Kasumi-1 (cell line): ENCODE measurements at regions not wholly inside any gene's neighbourhood (a gene's known extent, or its start where the extent isn't known, plus 50 kb on each side); places are given as distances from the start of the nearest gene placed in this dataset.

ENCODE experiments used
- DNase-seq, 2 experiments: peaks; one replicate each; lab custom pipeline; 2025; lab: John Stamatoyannopoulos, UW

DNA sequence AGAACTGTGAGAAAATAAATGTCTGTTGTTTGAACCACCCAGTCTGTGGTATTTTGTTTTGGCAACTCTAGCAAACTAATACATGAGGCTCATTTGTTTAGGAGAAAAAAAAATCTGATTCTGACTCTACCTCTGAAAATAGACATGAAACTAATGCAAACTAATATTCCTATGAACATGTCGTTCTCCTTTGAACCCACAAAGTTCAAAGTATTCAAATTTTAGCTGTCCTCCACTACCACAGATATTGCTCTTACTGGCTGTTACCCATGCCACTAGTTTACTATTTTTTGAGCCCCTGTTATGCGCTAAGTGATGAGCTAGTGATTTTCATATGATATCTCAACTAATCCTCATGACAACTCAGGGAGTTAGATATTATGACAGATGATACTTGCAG lies 58.8 kb upstream of the ZNF804B start:
- DNase-seq = no peak

DNA sequence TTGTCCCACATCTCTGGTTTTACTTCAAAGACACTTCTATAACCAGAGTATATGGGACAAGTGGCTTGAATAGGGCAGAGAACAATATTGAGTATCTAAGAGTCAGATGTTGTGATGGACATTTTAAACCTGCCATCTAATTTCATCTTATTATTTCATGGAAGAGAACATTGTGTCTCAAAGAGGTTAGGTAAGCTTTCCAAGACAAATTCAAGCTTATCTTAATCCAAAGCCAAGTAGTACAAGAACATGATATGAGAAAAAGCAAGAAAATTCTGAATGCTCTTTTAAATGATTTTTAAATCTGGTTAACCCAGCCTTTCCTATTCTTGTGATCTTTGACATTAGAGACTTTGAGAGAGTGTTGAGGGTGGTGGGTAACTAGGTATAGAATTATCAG lies 65.3 kb upstream of the ZNF804B start:
- no peak for DNase-seq

DNA sequence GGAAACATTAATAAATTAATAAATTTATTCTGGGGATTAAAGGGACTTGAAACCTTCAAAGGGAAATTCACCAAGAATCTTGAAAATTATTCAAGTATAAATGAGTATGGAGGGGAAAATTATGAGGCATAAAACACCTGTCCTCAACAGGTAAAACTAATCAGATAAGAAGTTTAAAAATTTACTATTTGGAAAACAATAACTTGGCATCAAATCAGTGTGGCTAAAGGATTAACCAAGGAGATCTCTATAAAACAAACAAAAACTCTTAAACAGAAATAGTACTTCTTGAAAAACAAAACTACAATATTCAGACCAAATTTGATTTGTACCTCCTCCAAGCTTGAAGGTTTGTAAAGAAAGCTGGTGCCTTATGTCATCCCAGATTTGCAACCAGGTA lies 66.4 kb upstream of the ZNF804B start:
- DNase-seq = no peak

DNA sequence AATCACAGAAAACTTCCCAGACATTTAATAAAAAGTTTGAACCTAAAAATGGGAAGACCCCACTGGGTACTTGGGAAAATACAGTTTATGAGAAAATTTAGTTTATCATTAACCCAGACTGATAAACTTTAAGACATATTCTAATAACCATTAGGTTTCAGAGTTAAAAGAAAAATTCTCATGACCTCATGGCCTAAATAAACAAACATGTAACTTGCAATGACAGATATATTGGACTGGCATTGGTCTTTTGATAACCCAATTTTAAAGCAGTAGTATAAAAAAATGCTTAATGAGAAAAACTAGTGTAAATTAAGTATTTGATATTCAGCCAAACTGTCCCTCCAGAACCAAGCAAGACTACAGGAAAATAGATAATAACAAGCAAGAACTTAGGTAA lies 67.0 kb upstream of the ZNF804B start:
- no peak for DNase-seq

DNA sequence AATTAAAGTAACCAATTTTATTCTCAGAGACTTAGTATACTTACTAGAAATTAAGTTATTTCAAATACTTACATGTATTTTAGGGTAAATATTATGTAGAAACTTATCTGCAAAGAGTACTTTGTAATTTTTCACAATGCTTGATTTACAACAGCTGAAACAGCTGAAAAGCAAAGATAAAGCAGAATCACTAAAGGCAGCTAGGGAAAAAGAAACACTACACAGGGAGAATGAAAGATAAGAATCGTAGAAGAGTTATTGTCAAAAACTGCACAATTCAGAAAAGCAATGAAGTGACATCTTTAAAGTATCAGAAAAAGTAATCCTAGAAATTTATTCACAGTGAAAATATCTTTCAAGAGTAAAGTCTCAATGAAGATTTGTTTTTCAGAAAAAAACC lies 69.7 kb upstream of the ZNF804B start:
- no peak for DNase-seq

DNA sequence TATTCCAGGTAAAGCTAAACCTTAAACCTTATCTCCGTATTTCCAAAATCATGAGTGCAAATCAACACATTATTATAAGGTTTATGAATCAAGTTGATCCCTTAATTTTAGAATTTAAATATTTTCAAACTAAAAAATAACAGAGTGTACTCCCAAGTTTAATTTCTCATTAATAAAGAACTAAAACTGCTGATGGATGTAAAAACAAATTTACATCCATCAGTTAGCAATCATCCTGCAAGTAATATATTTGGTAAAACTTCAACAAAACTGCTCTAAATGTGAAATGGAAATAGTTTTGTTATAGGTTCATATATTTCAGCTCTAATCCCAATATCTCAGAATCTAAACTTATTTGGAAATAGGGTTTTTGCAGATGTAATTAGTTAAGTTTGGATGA lies 71.3 kb upstream of the ZNF804B start:
- no peak for DNase-seq

DNA sequence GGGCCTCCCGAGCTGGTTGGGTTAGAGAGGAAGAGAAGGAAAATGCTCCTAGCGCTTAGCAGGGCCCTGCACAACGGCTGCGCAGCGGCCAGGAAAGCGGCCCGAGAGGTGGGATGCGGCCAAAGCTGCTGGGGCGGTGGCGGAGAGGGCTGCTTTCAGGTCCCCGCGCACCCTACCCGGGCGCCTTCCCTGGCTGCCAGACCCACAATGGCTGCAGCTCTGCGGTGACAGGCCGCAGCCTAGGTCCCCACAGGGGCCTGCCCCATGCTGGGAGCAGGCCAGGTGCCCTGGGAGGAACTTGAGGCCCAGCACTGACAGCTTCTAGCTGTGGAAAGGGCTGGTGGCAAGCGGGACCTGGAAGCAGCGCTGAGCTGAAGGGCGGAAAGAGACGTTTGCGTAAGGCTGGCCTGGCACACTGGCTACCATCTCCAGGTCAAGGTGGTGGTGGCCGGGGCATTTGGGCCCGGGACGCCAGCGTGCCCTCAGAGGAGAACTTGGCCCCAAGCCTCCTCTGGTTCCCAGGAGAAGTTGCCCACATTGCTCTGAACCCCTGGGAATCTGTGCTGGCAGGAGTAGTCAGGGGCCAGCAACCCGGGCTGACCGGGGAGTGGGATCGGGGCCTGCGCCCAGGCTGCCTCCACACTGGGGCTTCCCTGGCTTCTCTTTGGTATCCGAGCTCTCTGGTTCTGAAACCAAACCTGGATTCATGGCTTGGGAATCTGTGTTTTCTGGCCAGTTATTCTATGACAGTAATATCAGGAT lies 72.9 kb upstream of the ZNF804B start:
- no peak for DNase-seq

DNA sequence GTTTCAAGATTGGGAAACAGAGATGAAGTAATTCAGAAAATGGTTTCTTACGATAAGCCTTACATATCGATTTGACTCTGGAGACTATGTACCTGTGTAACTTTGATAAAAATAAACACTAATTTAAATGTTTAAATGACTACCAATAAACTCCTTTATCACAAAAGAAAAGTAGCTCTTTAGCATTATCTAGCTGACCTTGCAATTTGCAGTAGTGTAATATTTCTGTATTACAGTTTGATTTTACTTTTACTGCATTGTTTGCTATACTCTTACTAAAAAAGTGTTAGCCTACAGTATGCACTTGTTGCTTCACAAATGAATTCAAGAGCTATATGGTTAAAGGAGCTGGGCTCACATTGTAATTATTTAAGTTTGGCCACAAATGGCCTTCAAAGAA lies 77.8 kb upstream of the ZNF804B start:
- no peak for DNase-seq

DNA sequence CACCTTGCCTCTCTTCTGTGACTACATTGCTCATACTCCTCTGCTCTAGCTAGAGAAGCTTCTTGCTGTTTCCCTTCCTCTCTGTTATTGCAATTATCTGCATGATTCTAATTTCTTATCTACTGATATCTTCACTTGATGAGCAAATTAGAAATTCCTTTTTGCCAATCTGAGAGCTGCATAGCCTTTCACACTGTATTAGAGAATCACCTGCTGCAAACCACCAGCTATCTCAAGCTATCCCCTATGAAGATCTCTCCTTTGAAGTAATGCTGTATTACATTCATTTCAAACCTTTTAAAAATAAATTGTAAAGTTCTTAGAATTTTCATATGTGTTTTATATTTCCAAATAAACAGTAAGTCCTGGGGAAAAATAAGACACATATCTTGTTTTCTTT lies 89.0 kb upstream of the ZNF804B start:
- no peak for DNase-seq

DNA sequence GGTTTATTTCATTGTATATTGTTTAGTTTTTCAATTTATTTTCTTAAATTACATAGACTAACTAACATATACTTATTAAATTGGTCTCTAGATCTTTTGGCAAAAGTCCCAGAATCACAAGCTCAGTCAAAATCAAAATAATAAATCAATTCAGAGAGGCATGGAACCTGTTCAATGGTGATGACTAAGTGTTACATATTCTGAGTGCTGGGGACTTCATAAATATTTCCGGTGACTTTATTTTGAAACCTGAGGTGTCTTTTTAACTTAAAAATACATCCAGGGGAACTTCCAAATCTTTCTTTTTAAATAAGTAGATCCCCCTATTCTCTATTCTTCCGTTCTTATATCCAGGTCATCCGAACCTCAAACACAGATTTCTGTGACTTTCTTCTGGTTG lies 89.6 kb upstream of the ZNF804B start:
- no peak for DNase-seq

DNA sequence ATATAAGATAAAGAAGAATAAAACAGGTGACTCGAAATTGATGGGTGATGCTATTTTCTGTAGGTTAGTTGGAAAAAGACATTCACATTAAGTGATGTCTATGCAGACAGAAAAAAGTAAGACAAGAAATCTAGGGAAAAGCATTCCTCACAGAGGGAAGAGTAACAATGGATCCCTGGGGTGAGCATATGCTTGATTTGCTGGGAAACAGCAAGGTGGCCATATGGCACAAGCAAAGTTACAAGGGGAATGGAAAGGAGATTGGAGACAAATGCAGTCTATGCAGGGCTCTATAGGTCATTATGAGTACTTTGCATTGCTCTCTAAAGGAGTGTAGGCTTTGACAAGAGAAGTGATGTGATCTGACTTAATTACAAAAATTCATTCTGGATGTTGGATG lies 90.9 kb upstream of the ZNF804B start:
- DNase-seq = no peak

DNA sequence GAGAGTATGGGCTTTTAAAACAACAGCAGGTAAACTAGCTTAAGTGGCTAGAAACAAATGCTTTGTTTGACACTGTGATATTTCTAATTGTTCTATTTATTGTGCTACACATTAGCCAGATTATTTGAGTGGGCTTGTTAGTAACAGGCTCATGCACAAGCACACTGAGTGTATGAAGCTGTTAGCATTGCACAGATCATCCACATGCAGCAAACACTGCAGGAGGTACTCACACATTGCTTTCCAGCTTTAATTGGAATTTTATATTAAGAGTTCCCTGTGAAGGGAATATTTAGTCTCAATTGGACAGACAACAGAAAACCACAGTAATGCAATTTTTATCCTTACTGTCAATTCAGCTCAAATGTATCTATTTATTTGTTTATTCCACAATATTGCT lies 92.9 kb upstream of the ZNF804B start:
- no peak for DNase-seq

DNA sequence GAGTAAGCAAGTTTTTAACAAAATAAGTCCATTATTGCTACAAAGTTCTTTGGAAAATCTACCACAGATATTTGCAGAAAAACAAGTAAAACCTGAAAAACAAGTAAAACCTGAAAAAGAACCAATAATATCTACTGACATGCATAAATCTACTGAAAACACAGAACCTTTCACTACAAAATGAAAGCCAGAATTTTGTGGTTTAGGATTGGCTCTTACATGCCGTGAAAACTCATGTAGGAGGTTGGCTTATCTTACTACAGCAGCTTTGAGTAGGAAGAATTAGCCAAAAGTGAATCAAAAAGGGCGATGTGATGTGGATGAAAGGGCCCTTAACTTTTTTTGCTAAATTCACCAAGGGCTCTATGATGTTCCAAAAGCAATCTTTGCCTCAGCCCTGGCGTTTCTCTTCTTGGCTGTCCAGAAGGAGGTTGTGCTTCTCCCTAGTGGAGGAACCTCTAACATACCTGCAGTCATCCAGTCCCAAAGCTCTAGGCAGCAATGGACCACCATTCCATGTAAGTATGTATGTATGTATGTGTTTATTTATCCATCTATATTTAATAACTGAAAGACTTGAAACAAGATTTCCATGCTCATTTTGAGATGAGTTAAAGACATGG lies 93.5 kb upstream of the ZNF804B start:
- no peak for DNase-seq

DNA sequence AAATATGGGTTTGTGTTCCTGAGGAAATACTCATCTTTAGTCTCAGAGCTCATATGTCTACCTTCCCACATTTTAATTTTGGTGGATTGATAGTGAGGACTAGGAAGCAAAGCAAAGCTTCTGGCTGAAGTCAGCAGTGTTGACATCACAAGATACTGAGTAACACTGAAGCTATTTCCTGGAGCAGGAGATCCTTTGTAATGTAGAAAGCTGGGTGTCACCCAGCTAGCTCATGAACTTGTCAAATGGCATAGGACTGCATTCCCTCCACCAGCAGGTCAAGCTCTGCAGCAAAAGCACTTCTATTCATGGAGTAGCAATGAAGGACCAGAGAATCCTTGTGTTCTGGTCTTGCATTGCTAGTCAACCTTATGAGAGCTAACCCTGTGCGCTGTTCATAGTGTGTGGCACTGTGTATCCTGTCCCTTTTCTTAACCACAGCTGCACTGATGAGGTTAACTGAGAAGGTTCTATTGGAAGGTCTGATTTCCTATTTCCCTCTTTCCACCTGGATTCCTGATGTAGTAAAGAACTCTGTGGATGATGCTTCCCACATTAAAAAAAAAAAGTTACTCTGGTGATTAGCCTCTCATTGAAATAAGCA lies 94.8 kb upstream of the ZNF804B start:
- no peak for DNase-seq

DNA sequence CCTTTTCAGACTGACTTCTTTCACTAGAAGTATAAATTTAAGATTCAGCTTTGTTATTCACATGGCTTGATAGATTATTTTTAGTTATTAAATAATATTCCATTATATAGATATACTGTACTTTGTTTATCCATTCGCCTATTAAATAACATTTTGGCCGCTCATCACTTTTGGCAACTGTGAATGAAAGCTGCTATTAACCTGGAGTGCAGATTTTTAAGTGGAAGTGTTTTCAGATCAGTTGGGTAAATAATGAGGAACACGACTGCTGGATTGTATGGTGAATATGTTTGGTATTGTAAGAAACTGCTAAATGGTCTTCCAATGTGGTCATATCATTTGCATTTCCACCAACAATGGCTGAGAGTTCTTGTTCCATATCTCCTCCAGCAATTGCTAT lies 97.6 kb upstream of the ZNF804B start:
- DNase-seq = no peak

DNA sequence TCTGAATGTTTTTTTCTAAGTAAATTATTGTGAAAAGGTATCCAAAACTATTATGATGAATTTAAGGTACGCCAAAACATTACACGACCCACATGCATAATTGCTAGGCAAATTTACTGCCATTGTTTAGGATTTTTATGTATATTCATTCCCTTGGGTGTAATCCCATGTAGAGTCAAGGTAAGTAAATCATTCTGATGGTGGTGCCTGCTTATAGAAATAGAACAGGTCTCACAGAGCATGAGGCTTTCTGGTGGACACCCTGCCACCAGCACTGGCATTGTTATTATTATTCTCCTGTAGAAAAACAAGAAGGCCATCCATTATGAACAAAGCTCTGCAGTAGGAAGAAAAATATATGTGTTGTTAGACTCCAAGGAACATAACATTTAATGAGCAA lies 111.7 kb upstream of the ZNF804B start:
- no peak for DNase-seq

DNA sequence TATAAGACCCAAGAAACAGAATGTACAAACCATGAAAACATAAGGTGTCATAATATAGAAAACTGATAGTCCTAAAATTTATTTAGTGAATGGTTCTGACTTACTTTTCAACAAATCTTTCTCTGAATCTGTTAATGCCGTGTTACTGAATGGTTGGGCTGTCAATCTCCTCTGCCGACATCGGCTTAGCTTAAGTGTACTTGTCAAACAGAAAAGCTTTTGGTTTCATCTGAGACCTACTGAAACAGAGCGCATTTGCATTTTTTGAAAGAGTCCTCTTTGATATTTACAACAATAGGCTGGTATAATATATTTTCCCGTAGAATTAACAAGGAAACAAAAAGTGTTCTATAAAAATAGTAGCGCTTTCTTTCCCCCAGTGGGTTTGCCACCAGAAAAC lies 120.9 kb upstream of the ZNF804B start:
- no peak for DNase-seq

DNA sequence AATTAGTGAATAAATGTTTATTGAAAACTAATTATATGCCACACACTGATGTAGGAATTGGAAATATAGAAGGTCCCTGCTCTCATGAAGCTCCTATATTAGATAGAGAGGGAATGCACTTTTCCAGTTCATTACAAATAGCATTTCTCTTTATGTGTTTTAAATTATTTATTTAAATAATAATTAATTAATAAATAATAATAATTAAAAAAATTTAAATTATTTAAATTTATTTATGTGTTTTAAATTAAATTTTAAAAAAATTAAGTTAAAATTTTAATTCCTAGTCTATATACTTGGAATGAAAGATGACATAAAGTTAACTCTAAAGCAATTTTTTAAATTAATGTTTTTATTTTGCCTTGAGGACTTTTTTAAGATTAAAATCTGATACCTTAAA lies 121.7 kb upstream of the ZNF804B start:
- DNase-seq = no peak

DNA sequence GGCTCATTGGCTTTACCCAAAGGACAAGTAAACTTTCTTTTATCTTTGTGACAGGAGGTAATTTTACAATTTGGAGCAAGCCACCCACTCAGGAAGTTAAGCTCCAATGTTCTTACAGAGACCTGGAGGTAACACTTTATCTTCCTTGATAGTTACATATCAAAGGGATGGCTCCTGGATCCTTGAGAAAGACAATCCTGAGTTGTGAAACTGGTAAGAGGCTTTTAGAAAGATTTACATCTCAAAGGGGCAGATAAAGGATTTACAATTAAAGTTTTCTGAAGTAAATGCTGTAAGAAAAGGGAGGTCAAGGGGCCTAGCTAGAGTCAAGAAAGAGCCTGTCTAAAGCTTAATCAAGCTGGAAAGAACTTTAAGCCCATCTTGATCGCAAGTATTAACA lies 124.4 kb upstream of the ZNF804B start:
- DNase-seq = no peak

DNA sequence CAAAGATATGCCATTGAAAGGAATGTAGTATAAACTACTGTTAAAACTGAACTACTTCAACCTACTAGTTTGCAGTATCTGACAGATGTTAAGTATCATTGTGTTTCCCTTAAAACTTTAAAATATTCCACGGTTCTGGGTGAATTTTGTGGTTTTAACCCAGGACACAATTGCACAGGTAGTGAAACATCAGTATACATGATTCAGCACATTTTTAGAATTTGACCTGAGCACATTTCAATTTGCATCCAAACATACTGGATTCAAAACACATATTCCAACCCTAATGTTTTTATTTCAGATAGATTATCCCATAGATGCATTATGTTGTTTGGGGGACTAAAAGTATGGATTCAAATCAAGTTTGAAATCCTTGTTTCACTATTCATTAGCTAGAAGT lies 129.9 kb upstream of the ZNF804B start:
- DNase-seq = no peak

DNA sequence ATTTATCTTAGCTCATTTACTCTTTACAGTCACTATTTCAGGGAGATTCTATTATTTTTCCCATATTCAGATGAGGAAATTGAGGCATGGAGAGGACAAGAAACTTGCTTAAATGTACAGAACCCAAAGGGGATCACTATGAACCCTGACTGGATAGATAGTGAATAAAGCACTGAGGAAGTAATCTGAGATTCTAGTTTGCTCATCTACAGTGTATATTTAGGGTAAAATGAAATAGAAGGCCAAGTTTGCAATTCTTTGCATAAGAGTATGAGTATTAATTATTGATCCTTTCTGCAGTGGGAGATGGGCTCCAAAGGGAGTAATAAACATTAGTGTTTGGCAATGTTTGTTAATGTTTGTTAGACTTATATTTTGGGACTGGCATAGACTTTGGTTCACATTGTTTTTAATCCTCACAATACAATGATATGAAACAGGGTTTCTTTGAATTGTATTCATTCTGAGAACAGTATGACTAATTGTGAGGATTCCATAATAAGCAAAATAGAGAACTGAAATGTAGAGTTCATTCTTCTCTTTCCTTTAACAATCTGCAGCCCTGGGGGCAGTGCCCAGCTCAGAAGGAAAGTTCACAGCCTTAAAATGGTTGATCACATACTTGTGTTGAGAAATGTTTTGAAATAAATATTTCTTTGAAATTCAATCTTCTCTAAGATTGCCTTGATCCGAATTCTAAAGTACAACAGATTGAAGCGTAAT lies 131.0 kb upstream of the ZNF804B start:
- DNase-seq = no peak

DNA sequence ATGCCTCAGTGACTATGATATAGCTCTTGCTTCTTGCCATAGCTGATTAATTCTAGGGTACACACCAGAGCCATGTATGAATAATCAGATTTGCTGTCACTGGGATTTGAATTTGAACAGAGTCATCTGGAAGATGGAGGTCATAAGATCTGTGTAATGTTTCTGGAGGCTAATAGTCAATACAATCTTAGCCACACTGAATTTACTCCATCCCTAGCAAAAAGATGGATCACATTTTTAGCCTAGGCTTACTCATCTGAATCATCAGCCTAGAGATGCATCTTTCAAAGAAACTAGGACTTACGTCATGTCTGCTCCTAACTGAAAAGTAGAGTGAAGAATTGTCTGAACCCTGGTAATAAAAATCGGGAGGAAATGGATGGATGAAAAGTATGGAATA lies 142.3 kb upstream of the ZNF804B start:
- no peak for DNase-seq

DNA sequence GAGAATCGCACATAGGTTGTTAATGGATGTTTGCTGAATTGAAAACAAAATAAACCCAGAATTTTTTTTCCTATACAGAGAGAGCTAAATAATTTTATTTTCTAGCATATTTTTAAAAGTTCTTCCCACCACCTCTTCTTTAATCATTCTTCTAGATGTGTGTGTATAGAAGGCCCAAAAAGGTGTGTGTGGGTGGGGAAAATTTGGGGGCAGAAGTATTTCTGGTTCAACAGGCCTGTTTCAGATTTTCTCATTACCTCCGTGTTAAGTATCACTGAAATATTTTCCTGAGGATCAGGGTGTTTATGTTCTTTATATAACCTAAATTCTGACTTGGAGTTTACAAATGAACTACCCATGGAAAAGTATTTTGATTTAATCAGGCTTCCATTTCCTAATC lies 144.2 kb upstream of the ZNF804B start:
- DNase-seq = no peak
